Endothelial cell (in vitro differentiated cells): ENCODE measurements at regions not wholly inside any gene's neighbourhood (a gene's known extent, or its start where the extent isn't known, plus 50 kb on each side); places are given as distances from the start of the nearest gene placed in this dataset.

Source experiments
- DNase-seq: peaks from one replicate; pipeline ENCODE4 v3.0.0; 2021; ENCODE audit warnings: low spot score
- H3K27ac Mint-ChIP-seq: one replicate; pipeline ENCODE4 v1.8.0; 2021; ENCODE audit warnings: mixed read lengths, inconsistent platforms; ENCODE audit not compliant: unreplicated experiment
- H3K27me3 Mint-ChIP-seq: one replicate; pipeline ENCODE4 v1.8.0; 2021; ENCODE audit warnings: mild to moderate bottlenecking, moderate library complexity, mixed read lengths, inconsistent platforms; ENCODE audit not compliant: unreplicated experiment
- H3K36me3 Mint-ChIP-seq: one replicate; pipeline ENCODE4 v1.8.0; 2021; ENCODE audit warnings: mild to moderate bottlenecking, low read depth, mixed read lengths, inconsistent platforms; ENCODE audit not compliant: unreplicated experiment
- H3K4me1 Mint-ChIP-seq: one replicate; pipeline ENCODE4 v1.8.0; 2021; ENCODE audit warnings: mild to moderate bottlenecking, mixed read lengths, inconsistent platforms; ENCODE audit not compliant: unreplicated experiment
- H3K4me3 Mint-ChIP-seq: one replicate; pipeline ENCODE4 v1.8.0; 2021; ENCODE audit warnings: mild to moderate bottlenecking, mixed read lengths, inconsistent platforms; ENCODE audit not compliant: unreplicated experiment
- H3K9me3 Mint-ChIP-seq: one replicate; pipeline ENCODE4 v1.8.0; 2021; ENCODE audit warnings: mixed read lengths, inconsistent platforms; ENCODE audit not compliant: unreplicated experiment
- CTCF ChIP-seq: fragments of 200-600 bp; sonication (generic); IDR thresholded peaks from one replicate; pipeline ENCODE4 v1.5.0; 2021; ENCODE audit warnings: antibody characterized with exemption; ENCODE audit not compliant: unreplicated experiment

DNA sequence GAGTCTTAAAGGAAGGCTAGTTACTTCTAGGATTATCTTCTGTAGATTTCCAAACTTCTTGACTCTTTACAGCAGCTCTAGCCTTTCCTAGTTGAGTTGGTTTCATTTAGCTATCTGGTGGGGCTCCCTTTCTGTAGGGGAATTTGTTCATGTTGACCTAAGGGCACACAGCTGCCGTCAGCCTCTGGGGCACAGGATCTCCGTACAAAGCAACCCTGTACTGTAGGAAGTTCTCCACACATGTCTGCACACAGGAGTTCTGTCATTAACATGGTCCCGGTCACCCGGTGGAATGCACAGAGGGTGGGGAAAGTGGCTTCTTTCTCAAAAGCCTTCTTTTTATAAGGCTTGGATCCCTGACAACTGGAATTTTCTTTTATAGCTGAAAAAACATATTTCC lies 88.7 kb upstream of the TNIK start:
- Mint-ChIP-seq H3K27ac (no peak overlapping the region), H3K9me3 (no peaks in the 10 kb centered on the region), H3K4me1 (peaks cover 4% of the 10 kb centered on the region), H3K36me3 (no peaks in the 10 kb centered on the region), H3K27me3 (peaks cover 2% of the 10 kb centered on the region), H3K4me3 (no peak overlapping the region)
- DNase-seq, result no peak
- no peak for TF ChIP-seq CTCF

DNA sequence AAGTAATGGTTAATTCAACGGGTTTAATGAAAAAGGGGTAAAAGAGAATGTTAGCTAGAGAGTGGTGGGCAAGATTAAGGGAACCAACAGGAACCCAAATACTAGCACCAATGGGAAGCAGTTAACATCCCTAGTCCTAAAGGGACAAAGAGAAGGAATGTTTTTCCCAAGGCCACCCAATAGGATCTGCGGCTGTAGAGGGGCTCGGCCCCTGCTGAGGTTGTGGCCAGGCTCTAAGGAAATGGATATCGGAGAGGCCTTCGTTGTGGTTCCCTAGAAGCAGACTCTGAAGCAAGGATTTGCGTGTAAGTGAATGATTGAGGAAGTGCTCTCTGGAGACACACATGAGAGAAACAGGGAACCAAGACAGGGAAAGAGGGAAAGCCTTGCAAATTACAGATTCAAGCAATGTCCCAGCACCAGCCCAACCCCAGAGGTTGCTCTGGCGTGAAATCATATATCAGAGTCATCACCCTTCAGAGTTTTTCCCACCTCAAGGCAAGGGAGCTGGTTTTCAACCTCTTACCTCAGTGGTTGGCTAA lies 83.6 kb upstream of the TNIK start:
- Mint-ChIP-seq H3K36me3 (no peaks in the 10 kb centered on the region), H3K27ac (no peak overlapping the region), H3K9me3 (no peaks in the 10 kb centered on the region), H3K27me3 (peaks cover 2% of the 10 kb centered on the region), H3K4me1 (peaks cover 4% of the 10 kb centered on the region), H3K4me3 (no peak overlapping the region)
- DNase-seq, result no peak
- TF ChIP-seq CTCF, result no peak

GRCh38 chr3:171542976-171543375 lies 82.8 kb upstream of the TNIK start:
- no peak overlapping the region for H3K4me3 Mint-ChIP-seq
- no peak for DNase-seq
- peaks cover 4% of the 10 kb centered on the region for H3K4me1 Mint-ChIP-seq
- no peaks in the 10 kb centered on the region for H3K9me3 Mint-ChIP-seq
- H3K27me3 Mint-ChIP-seq, result peaks cover 2% of the 10 kb centered on the region
- H3K36me3 Mint-ChIP-seq, result no peaks in the 10 kb centered on the region
- TF ChIP-seq CTCF, result no peak
- no peak overlapping the region for H3K27ac Mint-ChIP-seq

DNA sequence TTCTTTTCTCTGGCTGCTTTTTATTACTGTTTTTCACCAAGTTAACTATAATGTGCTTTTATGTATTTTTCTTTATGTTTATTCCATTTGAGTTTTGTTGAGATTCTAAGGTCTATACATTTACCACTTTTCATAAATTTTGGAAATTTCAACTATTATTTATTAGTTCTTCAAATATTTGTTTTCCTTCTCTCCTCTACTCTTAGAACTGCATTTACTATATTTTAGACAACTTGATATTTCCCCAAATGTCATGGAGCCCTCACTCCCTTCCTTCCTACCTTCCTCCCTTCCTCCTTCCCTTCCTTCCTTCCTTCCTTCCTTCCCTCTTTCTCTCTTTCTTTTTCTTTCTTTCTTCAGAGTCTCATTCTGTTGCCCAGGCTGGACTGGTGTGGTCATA lies 81.4 kb upstream of the TNIK start:
- peaks cover 2% of the 10 kb centered on the region for H3K27me3 Mint-ChIP-seq
- no peak overlapping the region for H3K4me3 Mint-ChIP-seq
- TF ChIP-seq CTCF, result no peak
- peaks cover 4% of the 10 kb centered on the region for H3K4me1 Mint-ChIP-seq
- no peaks in the 10 kb centered on the region for H3K36me3 Mint-ChIP-seq
- H3K9me3 Mint-ChIP-seq, result no peaks in the 10 kb centered on the region
- H3K27ac Mint-ChIP-seq, result no peak overlapping the region
- no peak for DNase-seq

DNA sequence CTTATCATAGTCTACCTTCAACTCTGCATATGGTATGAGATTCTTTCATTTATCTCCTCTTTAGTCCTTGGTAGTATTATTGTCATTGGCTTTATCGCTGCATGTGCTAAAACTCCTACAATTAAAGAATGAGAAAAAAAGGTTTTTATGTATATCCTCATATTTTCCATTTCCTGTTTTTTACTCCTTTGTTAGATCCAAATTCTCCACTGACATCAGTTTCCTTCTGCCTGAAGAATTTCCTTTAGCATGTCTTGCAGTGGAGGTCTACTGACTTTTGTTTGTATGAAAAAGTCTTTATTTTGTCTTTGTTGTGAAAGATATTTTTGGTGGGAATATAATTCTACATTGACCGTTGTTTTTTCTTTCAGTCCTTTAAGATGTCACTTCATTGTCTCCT lies 81.0 kb upstream of the TNIK start:
- Mint-ChIP-seq H3K36me3 (no peaks in the 10 kb centered on the region), H3K4me1 (peaks cover 4% of the 10 kb centered on the region), H3K4me3 (no peak overlapping the region), H3K9me3 (no peaks in the 10 kb centered on the region), H3K27ac (no peak overlapping the region), H3K27me3 (peaks cover 2% of the 10 kb centered on the region)
- no peak for TF ChIP-seq CTCF
- no peak for DNase-seq
